ENCODE measurements at regions not wholly inside any gene's neighbourhood (a gene's known extent, or its start where the extent isn't known, plus 50 kb on each side); places are given as distances from the start of the nearest gene placed in this dataset.

- no peak for TF ChIP-seq EP300 (IDR thresholded peaks at IDR 0.05; ENCODE audit: borderline replicate concordance)
- TF ChIP-seq RAD21 (IDR thresholded peaks at IDR 0.05; ENCODE audit: low read depth): no peak
- TF ChIP-seq REST (IDR thresholded peaks at IDR 0.05; ENCODE audit: low read depth): no peak
- no peak for TF ChIP-seq USF1 (IDR thresholded peaks at IDR 0.05)
- TF ChIP-seq, protein P1, sequence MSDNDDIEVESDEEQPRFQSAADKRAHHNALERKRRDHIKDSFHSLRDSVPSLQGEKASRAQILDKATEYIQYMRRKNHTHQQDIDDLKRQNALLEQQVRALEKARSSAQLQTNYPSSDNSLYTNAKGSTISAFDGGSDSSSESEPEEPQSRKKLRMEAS (IDR thresholded peaks at IDR 0.05): no peak
- TF ChIP-seq TEAD4 (IDR thresholded peaks at IDR 0.05): no peak
- TF ChIP-seq NFIC (IDR thresholded peaks at IDR 0.05): no peak
- TF ChIP-seq CEBPB (IDR thresholded peaks at IDR 0.05): no peak
- TF ChIP-seq CREB1 (IDR thresholded peaks at IDR 0.05; ENCODE audit: low read depth): no peak
- TF ChIP-seq FOXM1 (IDR thresholded peaks at IDR 0.05; ENCODE audit: borderline replicate concordance, low read depth): no peak
Measured at GRCh38 chr6:49070411-49070810, 392.6 kb downstream of the MMUT start.

Data from Ishikawa (cell line).